Stimulated activated CD4-positive, alpha-beta T cell treated with anti-CD3 and anti-CD28 coated beads, TNF-alpha, amount 100 ng/mL, for 1 hour (primary cell): ENCODE measurements at regions not wholly inside any gene's neighbourhood (a gene's known extent, or its start where the extent isn't known, plus 50 kb on each side); places are given as distances from the start of the nearest gene placed in this dataset.
"Not testable (repeated sequence)": the region's sequence is repeated elsewhere in the genome, so short reads cannot be mapped to it uniquely, and the experiment has no call there.

Experiments used
- DNase-seq, 3 donors: peaks; one replicate each; pipeline ENCODE4 v3.0.0-alpha.2; 2020; ENCODE audit warnings: low read depth in 3 of 3, low spot score in 1 of 3

GRCh38 chr21:9763306-9763705, 758.1 kb upstream of the TPTE start:
- DNase-seq, result no peak

DNA sequence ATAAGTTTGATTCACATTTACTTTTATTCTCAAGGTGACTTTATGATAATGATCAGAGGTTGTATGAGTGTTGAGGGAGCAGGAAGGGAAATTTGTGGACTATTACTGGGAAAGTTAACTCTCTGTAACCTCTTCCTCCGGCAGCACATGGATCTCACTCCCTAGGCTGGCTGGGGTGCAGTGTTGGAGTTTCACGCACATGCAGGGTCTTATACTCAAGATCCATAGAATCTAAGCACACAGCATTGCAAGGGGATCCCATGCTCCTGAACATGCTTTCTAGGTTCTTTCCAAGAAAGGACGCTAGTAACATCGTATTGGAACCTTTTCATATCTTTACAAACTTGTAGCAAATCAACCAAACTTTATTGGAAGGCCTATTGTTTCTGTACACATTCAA, 757.6 kb upstream of the TPTE start:
- DNase-seq, result no peak

- DNase-seq, result not testable (repeated sequence)
Measured at GRCh38 chr21:9764294-9764693, 757.1 kb upstream of the TPTE start.

GRCh38 chr21:9765538-9765937, 755.8 kb upstream of the TPTE start:
- DNase-seq, result not testable (repeated sequence)

DNA sequence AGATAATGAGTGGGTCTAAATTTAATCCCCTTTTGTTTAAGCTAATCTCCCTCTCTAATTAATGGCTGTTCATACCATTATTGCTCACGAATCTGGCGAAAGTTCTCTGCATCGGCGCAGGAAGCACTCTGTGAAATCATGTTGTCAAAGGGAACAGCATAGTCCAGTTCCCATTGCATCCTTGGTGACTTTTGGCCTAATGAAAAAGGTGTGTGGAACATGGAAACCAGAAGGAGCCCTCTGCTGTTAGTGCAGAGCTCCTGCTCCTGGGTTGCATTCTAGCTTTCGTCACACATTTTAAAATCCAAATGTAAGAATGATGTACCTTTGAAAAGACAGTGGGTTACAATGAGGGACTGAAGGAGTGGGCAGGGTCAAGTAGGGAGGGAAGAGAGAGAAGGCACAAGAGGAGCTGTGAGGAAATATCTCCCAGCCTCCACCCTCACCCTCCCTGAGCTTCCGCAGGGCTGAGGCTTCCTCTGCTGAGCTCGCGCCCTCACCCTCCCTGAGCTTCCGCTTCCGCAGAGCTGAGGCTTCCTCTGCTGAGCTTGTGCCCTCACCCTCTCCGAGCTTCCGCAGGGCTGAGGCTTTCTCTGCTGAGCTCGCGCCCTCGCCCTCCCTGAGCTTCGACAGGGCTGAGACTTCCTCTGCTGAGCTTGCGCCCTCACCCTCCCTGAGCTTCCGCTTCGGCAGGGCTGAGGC, 754.3 kb upstream of the TPTE start:
- DNase-seq, result not testable (repeated sequence)

DNA sequence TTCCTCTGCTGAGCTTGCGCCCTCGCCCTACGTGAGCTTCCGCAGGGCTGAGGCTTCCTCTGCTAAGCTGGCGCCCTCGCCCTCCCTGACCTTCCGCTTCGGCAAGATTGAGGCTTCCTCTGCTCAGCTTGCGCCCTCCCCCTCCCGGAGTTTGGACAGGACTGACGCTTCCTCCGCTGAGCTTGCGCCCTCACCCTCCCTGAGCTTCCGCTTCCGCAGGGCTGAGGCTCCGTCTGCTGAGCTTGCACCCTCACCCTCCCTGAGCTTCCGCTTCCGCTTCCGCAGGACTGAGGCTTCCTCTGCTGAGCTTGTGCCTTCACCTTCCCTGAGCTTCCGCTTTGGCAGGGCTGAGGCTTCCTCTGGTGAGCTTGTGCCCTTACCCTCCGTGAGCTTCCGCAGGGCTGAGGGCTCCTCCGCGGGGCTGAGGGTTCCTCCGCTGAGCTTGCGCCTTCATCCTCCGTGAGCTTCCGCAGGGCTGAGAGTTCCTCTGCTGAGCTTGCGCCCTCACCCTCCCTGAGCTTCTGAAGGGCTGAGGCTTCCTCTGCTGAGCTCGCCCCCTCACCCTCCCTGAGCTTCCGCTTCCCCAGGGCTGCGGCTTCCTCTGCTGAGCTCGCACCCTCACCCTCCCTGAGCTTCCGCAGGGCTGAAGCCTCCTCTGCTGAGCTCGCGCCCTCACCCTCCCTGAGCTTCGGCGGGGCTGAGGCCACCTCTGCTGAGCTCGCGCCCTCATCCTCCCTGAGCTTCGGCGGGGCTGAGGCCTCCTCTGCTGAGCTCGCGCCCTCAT, 753.6 kb upstream of the TPTE start:
- DNase-seq, result no peak

GRCh38 chr21:9768376-9769130, 752.8 kb upstream of the TPTE start:
- not testable (repeated sequence) for DNase-seq

- not testable (repeated sequence) for DNase-seq
Measured at GRCh38 chr21:9769131-9769498, 752.3 kb upstream of the TPTE start.

DNA sequence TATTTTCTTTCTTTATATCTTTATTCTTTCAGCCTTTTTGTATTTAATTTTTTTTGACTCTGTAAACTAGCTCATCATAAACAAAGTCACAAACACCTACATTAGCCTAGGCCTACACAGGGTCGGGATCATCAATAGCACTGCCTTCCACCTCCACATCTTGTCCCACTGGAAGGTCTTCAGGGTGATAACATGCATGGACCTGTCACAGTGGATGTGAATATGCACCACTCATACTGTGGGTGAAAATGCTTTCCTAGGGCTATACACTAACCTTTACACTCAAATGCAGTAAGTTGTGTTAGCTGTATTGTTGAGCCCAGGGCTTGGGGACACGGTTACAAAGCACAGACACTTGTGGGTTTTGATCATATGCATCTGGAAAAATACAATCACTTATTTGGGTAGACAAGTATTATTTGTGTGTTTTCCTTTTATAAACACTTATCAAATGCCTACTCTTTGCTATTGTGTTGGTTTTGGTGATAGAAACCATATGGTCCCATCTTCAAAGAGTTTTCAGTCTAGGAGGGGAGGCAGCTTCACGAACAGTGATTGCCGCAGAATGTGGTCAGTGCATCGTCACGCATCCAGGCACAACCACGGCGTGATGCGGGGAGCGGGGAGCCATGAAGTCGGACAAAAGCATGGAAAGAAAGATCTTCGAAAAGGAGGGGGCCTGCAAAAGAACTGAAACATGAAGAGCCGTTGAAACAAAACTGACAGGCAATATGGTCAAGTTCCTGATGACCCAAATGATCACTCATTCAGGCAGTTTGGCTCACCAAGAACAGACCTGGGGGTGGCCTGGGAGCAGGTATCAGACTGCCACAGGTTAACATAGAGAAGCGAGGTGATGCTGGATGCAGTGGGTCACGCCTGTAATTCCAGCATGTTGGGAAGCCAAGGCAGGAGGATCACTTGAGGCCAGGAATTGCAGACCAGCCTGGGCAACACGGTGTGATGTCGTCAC, 751.4 kb upstream of the TPTE start:
- not testable (repeated sequence) for DNase-seq

DNA sequence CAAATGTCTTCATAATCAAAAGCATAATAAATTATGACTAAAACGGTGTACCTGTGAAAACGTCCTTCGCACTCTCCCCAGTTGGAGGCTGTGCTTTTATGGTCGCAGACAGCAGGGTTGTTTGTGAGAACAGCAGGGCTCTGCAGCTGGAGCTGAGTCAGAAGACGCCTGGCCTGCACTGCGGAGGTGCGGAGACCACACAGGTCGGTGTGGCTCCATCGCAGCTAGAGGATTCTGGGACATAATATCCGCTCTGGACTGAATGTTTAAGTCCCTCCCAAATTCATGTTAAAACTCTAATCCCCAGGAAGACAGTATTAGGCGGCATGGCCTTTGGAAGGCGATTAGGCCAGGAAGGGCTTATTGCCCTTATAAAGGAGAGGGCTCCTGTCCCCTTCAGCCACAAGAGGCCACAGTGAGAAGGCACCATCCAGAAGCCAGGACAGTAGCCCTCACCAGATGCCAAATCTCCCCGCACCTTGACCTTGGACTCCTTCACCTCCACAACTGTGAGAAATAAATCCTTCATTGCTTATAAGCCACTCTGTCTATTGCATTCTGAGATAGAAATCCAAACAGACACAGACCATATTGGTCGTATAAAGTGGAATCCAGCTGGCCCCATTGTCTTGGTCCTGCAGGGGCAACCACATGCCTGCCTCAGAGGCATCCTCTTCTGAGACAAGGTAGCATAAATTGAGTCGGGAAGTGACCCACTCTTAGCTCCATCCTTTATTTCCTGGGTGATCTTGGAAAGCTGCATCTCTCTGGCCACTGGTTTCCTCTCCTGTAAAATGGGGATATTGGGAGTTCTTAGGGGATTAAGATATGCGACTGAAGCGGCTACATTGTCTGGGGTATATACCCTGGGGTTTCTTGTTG, 749.7 kb upstream of the TPTE start:
- not testable (repeated sequence) for DNase-seq

GRCh38 chr21:9772348-9772672, 749.1 kb upstream of the TPTE start:
- no peak for DNase-seq

DNA sequence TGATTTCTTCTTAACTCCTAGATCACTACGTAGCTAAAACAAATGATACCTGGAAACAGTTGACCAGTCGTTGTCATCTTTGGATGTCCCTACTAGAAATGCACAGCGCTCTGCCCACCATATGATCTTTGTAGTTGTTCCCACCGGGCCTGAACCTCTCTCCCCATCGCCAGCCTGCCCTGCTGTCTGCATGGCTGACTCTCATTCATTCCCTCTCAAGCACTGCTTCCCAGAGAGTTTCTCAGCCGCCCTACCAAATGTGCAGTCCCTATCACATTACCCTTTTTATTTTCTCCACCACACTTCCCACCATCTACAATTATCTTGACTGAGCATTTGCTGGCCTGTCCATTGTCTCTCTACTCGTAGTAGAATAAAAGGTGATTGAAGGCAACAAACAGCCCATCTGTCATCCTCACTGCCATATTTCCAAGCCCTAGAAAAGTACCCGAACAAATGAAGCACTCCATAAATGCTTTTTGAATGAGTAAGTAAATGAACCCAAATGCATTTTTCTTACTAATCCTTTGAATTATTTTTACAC, 748.4 kb upstream of the TPTE start:
- not testable (repeated sequence) for DNase-seq

GRCh38 chr21:9774347-9774746, 747.0 kb upstream of the TPTE start:
- no peak for DNase-seq

DNA sequence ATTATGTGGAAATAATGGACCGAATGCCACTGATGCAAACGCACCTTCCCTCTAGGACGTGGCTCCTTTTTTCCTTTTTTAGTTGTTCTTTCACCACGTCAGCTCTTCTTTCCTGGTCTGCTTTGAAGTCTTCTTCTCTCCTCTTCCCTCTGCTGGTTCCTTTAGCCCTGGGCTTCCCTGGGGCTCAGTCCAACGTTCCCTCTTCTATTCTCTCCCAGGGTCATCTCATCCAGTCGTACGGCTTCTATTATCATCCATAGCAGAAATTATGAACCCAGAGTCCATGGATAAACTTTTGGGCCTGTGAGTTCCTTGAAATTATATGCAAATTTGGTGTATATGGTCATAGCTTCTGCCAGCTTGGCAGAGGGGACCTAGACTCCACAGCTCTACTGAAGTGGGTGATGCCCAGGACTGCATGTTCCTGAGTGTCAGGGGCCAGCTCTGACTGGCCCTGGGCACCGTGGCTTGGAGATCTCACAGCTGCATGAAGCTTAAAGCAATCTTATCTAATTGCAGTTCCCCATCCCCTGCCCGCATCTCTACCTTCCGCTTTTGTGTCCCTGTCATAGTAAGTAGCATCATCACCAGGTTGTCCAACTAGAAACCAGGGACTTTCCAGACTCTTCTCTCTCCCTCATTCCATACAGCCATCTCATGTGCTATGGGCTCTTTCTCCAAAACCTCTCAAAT, 746.3 kb upstream of the TPTE start:
- DNase-seq, result not testable (repeated sequence)

GRCh38 chr21:9775877-9776276, 745.5 kb upstream of the TPTE start:
- DNase-seq, result not testable (repeated sequence)

- not testable (repeated sequence) for DNase-seq
Measured at GRCh38 chr21:9776286-9777020, 744.9 kb upstream of the TPTE start.

DNA sequence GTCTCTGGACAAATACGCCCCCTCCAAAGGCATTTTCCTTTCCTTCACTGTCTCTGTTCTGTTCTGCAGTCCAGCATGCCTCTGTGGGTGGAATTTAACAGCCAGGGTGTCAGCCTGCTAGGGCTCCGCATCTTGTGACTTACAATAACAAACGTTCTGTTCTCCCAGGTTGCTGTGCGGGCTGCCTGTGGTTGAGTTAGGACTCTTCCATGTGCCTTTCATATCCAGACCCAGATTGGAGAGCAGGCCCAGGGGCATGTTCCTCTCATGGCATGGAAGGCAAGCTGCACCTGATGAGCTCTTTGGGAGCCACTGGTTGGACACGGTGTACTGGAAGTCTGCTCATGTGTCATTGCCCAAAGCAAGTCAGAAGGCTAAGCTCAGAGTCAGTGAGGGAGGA, 742.8 kb upstream of the TPTE start:
- DNase-seq, result not testable (repeated sequence)

- no peak for DNase-seq
Measured at GRCh38 chr21:9780441-9780937, 740.9 kb upstream of the TPTE start.
